ENCODE measurements at regions not wholly inside any gene's neighbourhood (a gene's known extent, or its start where the extent isn't known, plus 50 kb on each side); places are given as distances from the start of the nearest gene placed in this dataset.
"Not testable (repeated sequence)": the region's sequence is repeated elsewhere in the genome, so short reads cannot be mapped to it uniquely, and the experiment has no call there.

- Mint-ChIP-seq H3K4me3 (no peak overlapping the region), H3K27me3 (no peaks in the 10 kb centered on the region), H3K36me3 (ENCODE audit: low read depth) (no peaks in the 10 kb centered on the region), H3K27ac (no peak overlapping the region), H3K4me1 (no peaks in the 10 kb centered on the region)
- H3K9me3 ChIP-seq (ENCODE audit: control insufficient read depth, low read length, poor library complexity, severe bottlenecking): no peaks in the 10 kb centered on the region
- DNase-seq: no peak
- no peak for ATAC-seq
Measured at GRCh38 chr11:8760896-8761295, 78.3 kb downstream of the RPL27A start.

DNA sequence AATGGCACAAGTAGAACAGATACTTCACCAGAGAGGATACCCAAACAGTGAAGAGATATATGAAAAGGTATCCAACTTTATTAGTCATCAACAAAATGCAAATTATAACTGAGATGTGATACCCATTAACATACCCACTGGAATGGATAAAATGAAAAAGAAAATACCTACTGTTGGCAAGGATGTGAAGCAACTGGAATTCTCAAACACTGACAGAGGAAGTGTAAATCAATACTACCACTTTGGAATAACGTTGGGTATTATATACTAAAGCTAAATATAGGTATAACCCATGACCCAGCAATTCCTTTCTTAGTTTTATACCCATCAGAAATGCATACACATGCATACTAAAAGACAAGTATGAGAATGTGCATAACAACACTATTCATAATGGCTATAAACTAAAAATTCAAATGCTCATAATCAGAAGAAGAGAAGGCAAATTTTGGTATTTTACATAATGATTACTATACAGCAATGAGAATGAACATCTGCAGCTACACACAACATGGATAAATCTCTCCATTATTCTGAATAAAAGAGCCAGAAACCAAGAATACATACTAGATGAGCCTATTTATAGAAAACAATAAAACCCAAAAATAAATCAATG lies 80.6 kb downstream of the RPL27A start:
- DNase-seq: no peak
- no peak overlapping the region for H3K27ac Mint-ChIP-seq
- H3K9me3 ChIP-seq (ENCODE audit: control insufficient read depth, low read length, poor library complexity, severe bottlenecking): no peaks in the 10 kb centered on the region
- H3K4me1 Mint-ChIP-seq: no peaks in the 10 kb centered on the region
- H3K27me3 Mint-ChIP-seq: peaks cover 10% of the 10 kb centered on the region
- no peak for ATAC-seq
- H3K4me3 Mint-ChIP-seq: no peak overlapping the region
- no peaks in the 10 kb centered on the region for H3K36me3 Mint-ChIP-seq (ENCODE audit: low read depth)

- Mint-ChIP-seq H3K27me3 (peaks cover 14% of the 10 kb centered on the region), H3K4me3 (no peak overlapping the region), H3K36me3 (ENCODE audit: low read depth) (no peaks in the 10 kb centered on the region), H3K27ac (no peak overlapping the region), H3K4me1 (no peaks in the 10 kb centered on the region)
- DNase-seq: no peak
- H3K9me3 ChIP-seq (ENCODE audit: control insufficient read depth, low read length, poor library complexity, severe bottlenecking): no peaks in the 10 kb centered on the region
- ATAC-seq: no peak
Measured at GRCh38 chr11:8765294-8765693, 82.7 kb downstream of the RPL27A start.

DNA sequence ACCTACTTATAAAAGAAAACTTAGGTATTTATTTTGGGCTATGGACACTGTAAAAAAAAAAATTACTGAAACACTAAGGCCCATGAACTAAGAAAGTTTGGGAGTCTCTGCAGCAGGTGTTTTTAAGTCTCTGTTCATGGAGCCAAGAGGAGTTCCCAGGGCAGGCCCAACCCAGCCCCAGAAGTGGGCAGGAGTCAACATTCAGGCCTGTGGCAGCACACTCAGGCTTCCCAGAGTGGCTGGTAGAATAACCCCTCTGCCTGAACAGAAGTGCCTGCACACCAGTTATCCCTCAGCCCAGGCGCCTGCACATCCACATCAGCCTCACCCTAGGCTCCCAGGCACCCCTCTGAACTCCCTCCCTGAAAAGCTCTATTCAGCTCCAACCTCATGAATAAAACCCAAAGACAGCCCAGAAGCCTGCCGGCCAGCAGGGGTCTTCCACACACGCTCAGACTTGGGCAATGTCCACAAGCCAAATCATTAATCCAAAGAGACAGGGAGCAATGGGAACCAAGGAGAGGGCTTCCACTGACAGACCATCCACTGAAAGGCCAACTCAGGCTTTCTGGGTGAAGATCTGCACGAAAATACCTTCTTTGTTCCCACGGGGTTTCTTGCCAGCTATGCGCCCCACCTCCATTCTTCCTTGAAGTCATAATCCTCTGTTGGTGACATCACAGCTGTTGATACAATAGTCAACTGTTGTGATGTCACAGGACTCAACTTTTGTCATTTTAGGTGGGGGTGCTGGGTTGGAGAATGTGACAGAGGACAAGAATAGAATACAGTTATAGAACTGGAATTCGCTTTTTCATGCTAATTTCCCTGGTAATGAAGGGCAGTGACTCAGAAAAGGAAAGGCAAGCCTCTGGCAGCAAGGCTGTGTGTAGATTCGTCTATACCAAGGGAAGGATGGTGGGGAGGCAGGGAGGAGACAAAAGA lies 83.7 kb downstream of the RPL27A start:
- DNase-seq (no peak), ATAC-seq (no peak)
- H3K4me3 Mint-ChIP-seq: no peak overlapping the region
- peaks cover 21% of the 10 kb centered on the region for H3K27me3 Mint-ChIP-seq
- H3K9me3 ChIP-seq (ENCODE audit: control insufficient read depth, low read length, poor library complexity, severe bottlenecking): no peaks in the 10 kb centered on the region
- H3K36me3 Mint-ChIP-seq (ENCODE audit: low read depth): peaks cover 2% of the 10 kb centered on the region
- no peak overlapping the region for H3K27ac Mint-ChIP-seq
- H3K4me1 Mint-ChIP-seq: peaks cover 4% of the 10 kb centered on the region

DNA sequence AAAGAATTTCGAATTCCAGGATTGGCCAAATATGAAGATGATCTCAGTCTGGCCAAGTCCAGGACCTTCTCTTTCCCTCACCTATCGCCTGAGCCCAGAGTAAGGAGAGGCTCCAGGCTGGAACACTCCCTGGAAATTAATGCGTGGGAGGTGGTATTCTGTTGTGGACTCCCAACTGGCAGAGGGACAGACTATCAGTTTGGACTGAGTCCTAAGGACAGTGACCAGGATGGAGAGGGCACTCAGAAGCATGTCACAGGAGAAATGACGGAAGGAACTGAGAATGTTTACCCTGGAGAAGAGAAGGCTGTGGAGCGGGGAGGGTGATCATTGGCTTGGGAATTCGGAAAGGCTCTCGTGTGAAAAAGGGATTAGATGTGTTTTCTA lies 84.4 kb downstream of the RPL27A start:
- peaks cover 25% of the 10 kb centered on the region for H3K27me3 Mint-ChIP-seq
- no peak for ATAC-seq
- H3K36me3 Mint-ChIP-seq (ENCODE audit: low read depth): peaks cover 2% of the 10 kb centered on the region

DNA sequence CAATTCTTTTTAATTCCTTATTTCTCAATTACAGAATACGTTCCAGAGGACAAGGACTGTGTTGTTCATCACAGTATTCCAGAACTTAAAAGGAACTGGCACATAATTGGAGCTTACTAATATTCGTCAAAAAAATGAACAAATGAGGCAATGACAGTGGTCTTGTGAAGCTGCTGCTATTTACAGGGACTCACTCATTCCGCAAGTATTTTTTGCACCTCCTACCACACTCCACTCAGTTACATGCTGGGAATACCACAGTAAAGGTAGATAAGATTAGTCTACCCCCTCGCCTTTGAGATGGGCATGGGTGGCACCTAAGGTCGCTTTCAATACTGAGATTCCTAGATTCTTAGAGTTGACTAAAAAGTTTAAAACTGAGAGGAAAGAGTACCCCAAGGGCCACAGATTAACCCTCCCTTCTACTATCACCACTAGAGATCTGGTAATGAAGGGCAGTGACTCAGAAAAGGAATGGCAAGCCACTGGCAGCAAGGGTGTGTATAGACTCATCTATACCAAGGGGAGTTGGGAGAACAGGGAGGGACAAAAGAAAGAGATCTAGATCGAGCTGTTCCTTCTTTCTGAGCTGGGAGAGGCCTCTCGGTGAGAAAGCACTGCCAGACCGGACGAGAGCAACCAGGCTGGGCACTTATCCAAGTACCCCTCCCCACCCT lies 85.0 kb downstream of the RPL27A start:
- Mint-ChIP-seq H3K27ac (no peak overlapping the region), H3K27me3 (peaks cover 25% of the 10 kb centered on the region), H3K4me3 (no peak overlapping the region), H3K36me3 (ENCODE audit: low read depth) (peaks cover 2% of the 10 kb centered on the region), H3K4me1 (peaks cover 4% of the 10 kb centered on the region)
- ATAC-seq: no peak
- no peak for DNase-seq
- H3K9me3 ChIP-seq (ENCODE audit: control insufficient read depth, low read length, poor library complexity, severe bottlenecking): no peaks in the 10 kb centered on the region

More for the DNA sequence above, 84.4 kb downstream of the RPL27A start:
- peaks cover 4% of the 10 kb centered on the region for H3K4me1 Mint-ChIP-seq
- H3K4me3 Mint-ChIP-seq: no peak overlapping the region
- H3K9me3 ChIP-seq (ENCODE audit: control insufficient read depth, low read length, poor library complexity, severe bottlenecking): no peaks in the 10 kb centered on the region
- no peak overlapping the region for H3K27ac Mint-ChIP-seq
- DNase-seq: no peak

DNA sequence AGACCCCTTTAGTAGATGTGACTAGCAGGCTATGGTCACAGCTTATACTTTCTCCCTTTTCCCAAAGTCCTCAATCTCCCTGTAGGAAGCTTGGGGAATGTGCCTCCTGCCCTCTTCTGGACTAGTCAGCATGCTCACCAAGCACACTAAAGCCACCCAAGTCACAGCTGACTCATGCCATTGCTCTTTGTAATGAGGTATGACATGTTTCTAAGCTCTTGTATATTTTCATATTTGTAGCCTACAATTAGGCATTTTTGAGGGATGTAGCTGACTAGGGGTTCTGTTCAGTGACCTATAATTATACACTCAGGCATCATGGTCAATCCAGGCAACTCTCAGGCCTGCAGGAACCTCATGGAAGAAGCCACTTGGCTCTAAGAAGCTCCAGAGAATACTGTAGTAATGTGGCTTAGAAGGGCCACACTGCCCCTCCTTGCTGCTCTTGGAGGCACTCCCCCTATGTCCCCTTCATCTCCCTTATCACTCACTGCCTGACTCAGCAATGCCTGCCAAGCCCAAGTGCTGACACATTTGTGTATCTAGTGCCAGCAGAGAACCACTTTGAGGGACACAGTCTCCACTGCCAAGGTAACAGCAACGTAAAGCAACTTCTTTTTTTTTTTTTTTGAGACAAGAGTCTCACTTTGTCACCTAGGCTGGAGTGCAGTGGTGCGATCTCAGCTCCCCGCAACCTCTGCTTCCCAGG lies 86.2 kb downstream of the RPL27A start:
- ATAC-seq: no peak
- H3K4me3 Mint-ChIP-seq: no peak overlapping the region
- peaks cover 4% of the 10 kb centered on the region for H3K4me1 Mint-ChIP-seq

DNA sequence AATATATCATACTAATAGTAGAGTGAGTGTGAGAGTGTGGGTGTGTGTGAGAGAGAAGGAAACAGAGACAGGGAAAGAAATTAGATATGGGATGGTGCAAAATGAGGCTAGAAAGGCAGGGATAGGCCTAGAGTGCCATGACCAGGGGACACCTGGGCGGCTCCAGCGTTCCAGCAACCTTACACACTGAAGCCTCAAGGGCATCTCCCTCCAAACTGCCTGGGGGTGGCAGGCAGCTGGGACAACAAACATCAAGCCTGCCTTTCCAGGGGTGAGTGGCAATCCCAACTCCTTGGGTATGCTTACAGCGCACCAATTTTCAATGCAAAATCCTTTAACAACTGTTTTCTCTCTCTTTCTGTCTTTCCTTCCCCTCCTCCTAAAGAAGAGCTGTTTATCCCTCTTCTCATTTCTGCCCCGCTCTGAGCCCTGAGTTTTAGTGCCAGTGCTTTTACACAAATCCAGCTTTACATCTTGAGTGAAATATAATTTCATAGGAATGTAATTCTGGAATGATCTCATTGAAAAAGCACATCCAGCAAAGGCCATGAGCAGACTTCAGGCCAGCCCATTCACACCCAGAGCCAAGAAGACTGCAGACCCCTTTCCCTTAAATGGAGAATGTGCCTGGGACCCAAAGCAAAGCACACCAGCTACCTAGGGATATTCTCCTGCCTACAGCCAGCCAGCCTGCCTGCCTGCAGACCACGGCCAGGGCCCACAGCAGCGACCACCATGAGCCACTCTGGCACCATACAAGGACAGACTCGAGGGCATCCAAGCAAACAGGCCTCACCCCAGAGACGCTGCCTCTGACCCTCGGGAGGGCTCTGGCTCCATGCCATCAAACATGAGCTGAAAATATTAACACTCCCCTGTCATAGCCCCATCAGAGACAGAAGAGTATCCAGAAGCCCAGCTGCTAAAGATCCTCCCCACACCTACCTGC lies 90.3 kb downstream of the RPL27A start:
- Mint-ChIP-seq H3K4me3 (no peak overlapping the region), H3K36me3 (ENCODE audit: low read depth) (peaks cover 2% of the 10 kb centered on the region), H3K27me3 (peaks cover 29% of the 10 kb centered on the region), H3K27ac (no peak overlapping the region), H3K4me1 (peaks cover 6% of the 10 kb centered on the region)
- no peak for ATAC-seq
- H3K9me3 ChIP-seq (ENCODE audit: control insufficient read depth, low read length, poor library complexity, severe bottlenecking): no peaks in the 10 kb centered on the region
- no peak for DNase-seq

More for the DNA sequence above, 86.2 kb downstream of the RPL27A start:
- Mint-ChIP-seq H3K27me3 (peaks cover 25% of the 10 kb centered on the region), H3K27ac (no peak overlapping the region), H3K36me3 (ENCODE audit: low read depth) (peaks cover 2% of the 10 kb centered on the region)
- no peaks in the 10 kb centered on the region for H3K9me3 ChIP-seq (ENCODE audit: control insufficient read depth, low read length, poor library complexity, severe bottlenecking)
- no peak for DNase-seq

DNA sequence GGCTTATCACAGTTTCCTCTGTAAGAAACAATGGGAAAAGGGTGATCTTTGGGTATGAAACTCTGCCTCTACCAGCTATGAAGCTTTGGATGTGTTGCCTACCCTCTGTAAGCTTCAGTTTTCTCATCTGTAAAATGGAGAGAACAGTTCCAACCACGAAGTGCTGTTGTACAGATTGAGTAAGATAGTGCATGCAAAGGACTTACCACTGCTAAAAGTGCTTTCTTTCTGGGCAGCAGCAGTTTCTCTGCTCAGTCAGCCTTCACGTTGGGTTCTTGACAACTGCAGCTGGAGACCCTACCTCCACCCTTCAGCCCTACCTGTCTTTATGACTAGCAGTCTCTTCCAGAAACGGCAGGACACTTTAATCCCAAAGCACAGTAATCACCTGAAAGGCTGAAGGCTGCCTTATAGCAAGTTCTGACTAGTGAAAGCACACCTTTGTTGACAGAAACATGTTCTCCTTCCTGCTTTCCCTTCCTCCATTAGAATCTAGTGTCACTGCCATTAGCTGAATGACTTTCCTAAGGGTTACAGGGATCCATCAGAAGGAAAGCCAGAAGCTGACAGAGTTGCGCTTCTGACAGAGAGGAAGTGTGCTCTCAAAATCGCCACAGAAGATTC lies 91.4 kb downstream of the RPL27A start:
- Mint-ChIP-seq H3K27ac (peak overlapping the region; percentile 12), H3K4me1 (peaks cover 6% of the 10 kb centered on the region), H3K4me3 (no peak overlapping the region), H3K36me3 (ENCODE audit: low read depth) (peaks cover 2% of the 10 kb centered on the region), H3K27me3 (peaks cover 41% of the 10 kb centered on the region)
- no peak for DNase-seq
- H3K9me3 ChIP-seq (ENCODE audit: control insufficient read depth, low read length, poor library complexity, severe bottlenecking): no peaks in the 10 kb centered on the region
- no peak for ATAC-seq

- not testable (repeated sequence) for H3K4me1 Mint-ChIP-seq; H3K36me3 Mint-ChIP-seq (ENCODE audit: low read depth)
- peak overlapping the region; percentile 12 for H3K27ac Mint-ChIP-seq
Measured at GRCh38 chr11:8774916-8775315, 92.3 kb downstream of the RPL27A start.

GRCh38 chr11:8775332-8775731 lies 92.7 kb downstream of the RPL27A start:
- DNase-seq: no peak
- Mint-ChIP-seq H3K4me3 (no peak overlapping the region), H3K27ac (no peak overlapping the region), H3K27me3 (peaks cover 45% of the 10 kb centered on the region), H3K36me3 (ENCODE audit: low read depth) (peaks cover 6% of the 10 kb centered on the region), H3K4me1 (peaks cover 7% of the 10 kb centered on the region)
- no peaks in the 10 kb centered on the region for H3K9me3 ChIP-seq (ENCODE audit: control insufficient read depth, low read length, poor library complexity, severe bottlenecking)
- no peak for ATAC-seq

More at GRCh38 chr11:8774916-8775315, 92.3 kb downstream of the RPL27A start:
- ATAC-seq; H3K9me3 ChIP-seq (ENCODE audit: control insufficient read depth, low read length, poor library complexity, severe bottlenecking); DNase-seq; H3K4me3 Mint-ChIP-seq: not testable (repeated sequence)
- H3K27me3 Mint-ChIP-seq: peaks cover 41% of the 10 kb centered on the region

DNA sequence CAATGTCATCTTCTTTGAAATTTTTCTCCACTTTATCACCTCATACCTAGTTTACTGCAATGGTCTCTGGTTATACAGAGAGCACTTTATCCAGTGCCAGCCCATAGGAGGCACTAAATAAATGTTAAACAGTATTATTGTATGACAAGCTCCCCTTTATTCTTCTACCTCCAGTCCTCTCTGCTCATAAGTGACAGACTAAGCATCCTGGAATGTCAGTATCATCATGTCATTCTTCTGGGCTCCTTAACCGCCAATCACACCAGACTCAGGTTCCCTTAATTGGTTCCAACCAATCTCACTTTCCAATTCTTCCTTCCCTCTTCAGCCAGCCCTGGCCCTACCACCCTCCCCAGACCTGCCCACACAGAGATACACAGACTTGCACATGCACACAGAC lies 93.1 kb downstream of the RPL27A start:
- H3K27ac Mint-ChIP-seq: no peak overlapping the region
- H3K4me1 Mint-ChIP-seq: peaks cover 10% of the 10 kb centered on the region
- H3K36me3 Mint-ChIP-seq (ENCODE audit: low read depth): peaks cover 7% of the 10 kb centered on the region
- DNase-seq (no peak), ATAC-seq (no peak)
- H3K9me3 ChIP-seq (ENCODE audit: control insufficient read depth, low read length, poor library complexity, severe bottlenecking): no peaks in the 10 kb centered on the region
- H3K27me3 Mint-ChIP-seq: peaks cover 47% of the 10 kb centered on the region
- H3K4me3 Mint-ChIP-seq: no peak overlapping the region

Measured in T-helper 17 cell (primary cell).